HG02623 (cell line): ENCODE measurements at regions not wholly inside any gene's neighbourhood (a gene's known extent, or its start where the extent isn't known, plus 50 kb on each side); places are given as distances from the start of the nearest gene placed in this dataset.

ENCODE experiments used
- ATAC-seq: cut with Tn5 transposase; IDR thresholded peaks from one replicate; pipeline ENCODE4 v1.9.1; 2021; ENCODE audit warnings: moderate library complexity; ENCODE audit not compliant: unreplicated experiment

DNA sequence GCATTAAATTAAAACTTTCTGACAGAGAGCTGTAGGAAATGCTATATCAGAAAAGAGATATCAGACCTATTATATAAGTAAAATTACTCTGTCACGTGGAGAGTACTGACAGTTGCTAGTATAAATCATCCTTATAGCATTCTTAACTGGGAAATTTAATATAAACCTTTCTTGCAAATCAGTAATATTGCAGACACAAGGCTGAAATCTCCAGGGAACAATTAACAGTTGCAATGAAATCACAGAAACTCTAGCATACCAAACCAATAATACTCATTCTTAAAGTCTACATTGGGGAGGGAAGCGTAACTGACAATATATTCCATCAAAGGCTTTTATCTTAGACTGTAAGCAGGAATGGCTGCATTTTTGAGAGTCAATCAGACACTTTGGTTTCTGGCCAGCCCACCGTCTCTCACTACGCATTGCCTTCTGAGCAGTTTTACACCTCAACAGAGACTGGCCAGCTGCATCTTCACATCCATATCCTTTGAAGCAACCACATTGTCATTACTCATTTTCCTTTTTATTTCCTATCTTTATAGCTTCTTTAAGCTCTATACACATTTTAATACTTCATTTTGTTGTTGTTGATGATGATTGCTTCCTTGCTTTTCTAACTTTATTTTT lies 536.0 kb upstream of the CDH2 start:
- no peak for ATAC-seq

- no peak for ATAC-seq
Measured at GRCh38 chr18:28712172-28712571, 535.2 kb upstream of the CDH2 start.

GRCh38 chr18:28711096-28711495 lies 534.2 kb upstream of the CDH2 start:
- ATAC-seq: no peak

- ATAC-seq: no peak
Measured at GRCh38 chr18:28707006-28707405, 530.1 kb upstream of the CDH2 start.

- ATAC-seq: no peak
Measured at GRCh38 chr18:28706397-28706796, 529.5 kb upstream of the CDH2 start.

DNA sequence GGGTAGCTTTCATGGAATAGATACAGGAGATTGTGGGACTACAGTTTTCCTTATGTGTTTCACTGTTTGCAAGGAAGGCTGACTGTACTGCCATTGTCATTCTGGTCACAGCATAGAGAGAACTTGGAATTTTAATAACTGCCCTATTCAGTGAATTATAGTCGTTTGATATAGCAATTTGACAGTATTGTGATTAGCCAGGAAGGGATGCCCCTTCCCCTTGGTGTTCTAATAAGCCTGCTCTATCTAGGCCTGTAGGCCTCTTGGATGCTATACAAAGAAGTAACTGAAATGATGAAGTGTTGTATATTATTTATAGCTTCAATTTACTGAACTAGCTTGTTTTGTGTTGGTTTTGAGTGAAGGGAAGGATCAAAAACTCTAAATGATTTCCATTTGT lies 528.6 kb upstream of the CDH2 start:
- no peak for ATAC-seq

GRCh38 chr18:28692337-28692736 lies 515.4 kb upstream of the CDH2 start:
- ATAC-seq: no peak

DNA sequence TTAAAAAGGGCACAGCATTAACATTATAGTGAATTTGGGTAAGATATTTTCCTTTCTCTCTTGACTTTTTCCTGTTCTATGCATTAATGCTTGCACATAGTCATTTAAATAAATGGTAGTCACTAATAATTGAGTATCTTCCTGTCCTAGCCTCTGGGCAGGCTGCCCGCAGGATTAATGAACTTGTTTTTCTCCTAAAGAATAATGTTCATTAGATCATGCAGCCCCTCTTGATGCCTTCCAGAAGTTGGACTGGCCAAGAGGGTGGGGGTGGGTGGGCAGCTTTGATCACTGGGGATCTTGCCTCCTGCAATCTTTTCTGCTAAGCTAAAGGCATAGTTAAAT lies 514.5 kb upstream of the CDH2 start:
- no peak for ATAC-seq

DNA sequence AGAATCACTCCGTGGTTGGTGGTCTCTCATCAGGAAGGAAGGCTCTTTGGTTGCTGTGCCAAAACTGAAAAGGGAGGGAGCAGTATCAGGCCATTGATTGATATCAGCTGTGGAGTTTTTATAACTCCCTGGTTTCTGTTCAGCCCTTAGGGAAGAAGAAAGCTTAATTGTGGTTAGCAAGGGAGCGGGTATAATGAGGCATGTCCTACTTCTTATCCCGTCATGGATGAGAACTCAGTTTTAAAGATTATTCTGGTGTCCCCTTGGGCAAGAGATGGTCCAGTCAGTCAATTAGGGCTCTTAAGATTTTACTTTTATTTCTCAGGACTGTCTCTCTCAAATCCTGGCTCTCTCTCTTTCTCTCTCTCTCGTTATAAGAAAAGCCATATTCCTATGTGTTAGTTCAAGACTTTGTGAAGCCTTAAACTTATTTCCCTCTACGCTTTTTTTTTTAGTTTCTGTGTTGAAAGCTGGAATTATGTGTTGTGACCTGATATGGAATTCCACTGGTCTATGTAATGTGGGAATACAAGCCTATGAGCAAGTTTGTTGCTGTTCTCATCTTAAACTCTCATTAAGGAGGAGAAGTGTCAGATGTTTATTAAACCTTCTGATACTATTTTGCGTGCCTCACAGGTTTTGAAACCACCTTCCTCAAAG lies 514.0 kb upstream of the CDH2 start:
- no peak for ATAC-seq

GRCh38 chr18:28690100-28690499 lies 513.2 kb upstream of the CDH2 start:
- no peak for ATAC-seq

DNA sequence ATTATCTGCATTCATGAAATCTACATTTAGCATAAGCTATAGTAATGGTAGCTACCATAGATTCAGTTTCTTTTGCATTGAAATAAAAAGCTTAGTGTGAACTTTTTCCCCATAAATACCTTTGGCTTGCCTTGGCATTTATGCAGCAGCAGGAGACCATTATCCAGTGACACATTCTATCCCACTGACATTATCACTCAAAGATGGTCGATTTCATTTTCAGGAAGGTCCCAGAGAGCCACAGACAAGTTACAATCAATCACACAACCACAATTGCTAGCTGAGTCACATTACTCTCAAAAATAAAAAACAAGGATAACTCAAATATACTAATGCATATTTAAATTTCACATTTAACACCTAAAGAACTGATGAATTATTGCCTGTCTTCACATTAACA lies 512.7 kb upstream of the CDH2 start:
- no peak for ATAC-seq

GRCh38 chr18:28684746-28685355 lies 507.9 kb upstream of the CDH2 start:
- ATAC-seq: no peak

DNA sequence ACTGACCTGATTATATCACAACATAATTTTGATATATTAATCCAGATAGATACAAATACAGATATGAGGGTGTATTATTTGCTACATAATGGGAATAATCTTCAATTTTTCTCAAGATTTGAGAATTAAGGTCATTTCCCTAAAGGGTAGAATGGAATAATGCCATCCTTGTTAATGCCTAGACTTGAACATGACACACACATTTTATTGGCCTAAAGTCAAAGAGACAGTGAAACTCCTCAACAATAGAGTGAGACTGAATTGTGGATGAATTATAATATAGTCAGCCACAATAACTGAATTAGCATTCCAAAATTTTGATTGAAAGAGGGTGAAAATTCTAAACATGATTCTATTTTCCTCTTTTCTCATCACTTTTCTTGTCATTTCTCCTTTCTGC lies 506.0 kb upstream of the CDH2 start:
- ATAC-seq: no peak

- no peak for ATAC-seq
Measured at GRCh38 chr18:28669165-28669564, 492.2 kb upstream of the CDH2 start.

- ATAC-seq: no peak
Measured at GRCh38 chr18:28666216-28666615, 489.3 kb upstream of the CDH2 start.

DNA sequence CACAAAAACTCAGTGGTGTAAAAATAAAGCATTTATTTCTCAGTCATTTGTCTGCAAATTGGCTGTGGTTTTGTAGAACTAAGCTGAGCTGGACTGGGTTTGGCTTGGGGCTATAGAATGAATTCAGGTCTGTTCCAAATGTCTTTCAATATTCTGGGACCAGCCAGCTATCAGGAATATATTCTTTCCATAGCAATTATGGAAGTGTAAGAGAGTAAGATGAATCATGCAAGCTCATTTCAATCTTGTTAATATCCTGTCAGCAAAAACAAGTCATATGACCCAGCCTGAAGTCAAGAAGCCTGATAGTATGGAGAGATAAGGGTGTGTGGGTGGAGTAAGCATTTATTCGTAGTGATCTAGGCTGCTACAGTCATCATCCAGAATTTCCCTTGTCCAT lies 481.0 kb upstream of the CDH2 start:
- no peak for ATAC-seq

DNA sequence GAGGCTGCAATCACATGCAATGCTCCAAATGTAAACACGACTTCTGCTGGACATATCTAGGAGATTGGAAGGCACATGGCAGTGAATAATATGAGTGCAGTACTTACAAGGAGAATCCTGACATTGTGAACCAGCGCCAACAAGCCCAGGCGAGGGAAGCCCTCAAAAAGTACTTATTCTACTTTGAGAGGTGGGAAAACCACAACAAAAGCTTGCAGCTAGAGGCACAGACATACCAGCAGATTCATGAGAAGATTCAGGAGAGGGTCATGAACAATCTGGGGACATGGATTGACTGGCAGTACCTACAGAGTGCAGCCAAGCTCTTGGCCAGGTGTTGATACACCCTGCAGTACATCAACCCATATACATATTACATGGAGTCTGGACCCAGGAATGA lies 475.7 kb upstream of the CDH2 start:
- no peak for ATAC-seq

DNA sequence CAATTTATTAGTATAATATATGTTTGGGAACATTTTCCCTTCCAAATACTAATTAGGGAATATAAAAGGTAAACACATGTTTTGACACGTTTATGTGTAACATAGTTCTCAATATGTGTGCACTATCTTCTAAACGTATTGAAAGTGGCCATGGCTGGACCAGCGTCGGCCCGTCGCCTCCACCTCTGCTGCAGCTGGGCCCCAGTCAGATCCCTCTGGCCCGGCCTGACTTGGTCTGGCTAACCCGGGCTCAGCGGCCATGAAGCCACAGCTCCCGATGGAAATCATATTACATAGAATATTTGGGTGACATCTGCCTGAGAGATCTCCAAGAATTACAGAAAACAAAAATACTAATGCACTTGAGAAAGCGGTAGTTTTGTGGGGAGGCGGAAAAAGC lies 474.4 kb upstream of the CDH2 start:
- no peak for ATAC-seq

GRCh38 chr18:28650860-28651259 lies 473.9 kb upstream of the CDH2 start:
- no peak for ATAC-seq

GRCh38 chr18:28647961-28648360 lies 471.0 kb upstream of the CDH2 start:
- ATAC-seq: no peak

GRCh38 chr18:28637897-28638296 lies 461.0 kb upstream of the CDH2 start:
- ATAC-seq: no peak

DNA sequence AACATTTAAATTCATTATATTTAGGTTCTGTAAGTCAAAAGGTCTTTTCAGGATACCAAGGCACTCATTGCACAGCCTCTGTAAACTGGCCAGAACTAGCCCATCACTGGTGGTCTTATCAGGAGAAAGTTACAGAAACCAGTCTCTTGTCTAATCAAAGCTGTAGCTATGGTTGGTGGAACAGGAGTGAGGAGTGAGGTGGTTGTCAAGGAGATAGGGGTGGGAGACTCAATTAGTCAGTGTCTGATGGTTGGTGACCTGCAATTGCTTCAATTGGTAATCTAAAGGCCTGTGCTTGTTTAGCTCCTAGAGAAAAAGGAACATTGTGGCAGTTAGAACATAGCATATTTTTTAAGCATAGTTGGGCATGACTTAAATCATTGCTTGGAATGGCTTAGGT lies 458.6 kb upstream of the CDH2 start:
- no peak for ATAC-seq

DNA sequence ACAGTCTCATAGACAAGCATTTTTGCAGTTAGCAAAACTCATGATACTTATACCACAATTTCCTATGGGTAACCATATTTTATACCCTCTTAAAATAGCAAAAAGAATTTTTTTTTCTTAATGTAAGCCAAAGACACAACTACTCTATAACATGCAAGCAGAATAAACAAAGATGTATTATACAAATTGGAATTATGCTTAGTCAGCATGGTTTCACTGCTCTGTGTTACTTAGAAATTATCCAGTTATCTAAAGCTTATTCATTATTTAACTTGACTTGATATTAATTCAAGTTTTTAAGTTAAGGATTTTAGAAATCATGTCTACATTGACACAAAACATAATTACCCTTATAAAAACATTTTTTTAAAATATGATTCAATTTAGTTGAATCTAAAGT lies 449.8 kb upstream of the CDH2 start:
- no peak for ATAC-seq
